Endothelial cell (in vitro differentiated cells): ENCODE measurements at regions not wholly inside any gene's neighbourhood (a gene's known extent, or its start where the extent isn't known, plus 50 kb on each side); places are given as distances from the start of the nearest gene placed in this dataset.
"Not testable (repeated sequence)": the region's sequence is repeated elsewhere in the genome, so short reads cannot be mapped to it uniquely, and the experiment has no call there.

Source experiments
- DNase-seq: peaks from one replicate; pipeline ENCODE4 v3.0.0; 2021; ENCODE audit warnings: low spot score
- H3K27ac Mint-ChIP-seq: one replicate; pipeline ENCODE4 v1.8.0; 2021; ENCODE audit warnings: mixed read lengths, inconsistent platforms; ENCODE audit not compliant: unreplicated experiment
- H3K27me3 Mint-ChIP-seq: one replicate; pipeline ENCODE4 v1.8.0; 2021; ENCODE audit warnings: mild to moderate bottlenecking, moderate library complexity, mixed read lengths, inconsistent platforms; ENCODE audit not compliant: unreplicated experiment
- H3K36me3 Mint-ChIP-seq: one replicate; pipeline ENCODE4 v1.8.0; 2021; ENCODE audit warnings: mild to moderate bottlenecking, low read depth, mixed read lengths, inconsistent platforms; ENCODE audit not compliant: unreplicated experiment
- H3K4me1 Mint-ChIP-seq: one replicate; pipeline ENCODE4 v1.8.0; 2021; ENCODE audit warnings: mild to moderate bottlenecking, mixed read lengths, inconsistent platforms; ENCODE audit not compliant: unreplicated experiment
- H3K4me3 Mint-ChIP-seq: one replicate; pipeline ENCODE4 v1.8.0; 2021; ENCODE audit warnings: mild to moderate bottlenecking, mixed read lengths, inconsistent platforms; ENCODE audit not compliant: unreplicated experiment
- H3K9me3 Mint-ChIP-seq: one replicate; pipeline ENCODE4 v1.8.0; 2021; ENCODE audit warnings: mixed read lengths, inconsistent platforms; ENCODE audit not compliant: unreplicated experiment
- TF ChIP-seq, protein P1 (sequence below): fragments of 200-600 bp; sonication (generic); IDR thresholded peaks from one replicate; pipeline ENCODE4 v1.5.0; 2021; ENCODE audit warnings: antibody characterized with exemption; ENCODE audit not compliant: unreplicated experiment

DNA sequence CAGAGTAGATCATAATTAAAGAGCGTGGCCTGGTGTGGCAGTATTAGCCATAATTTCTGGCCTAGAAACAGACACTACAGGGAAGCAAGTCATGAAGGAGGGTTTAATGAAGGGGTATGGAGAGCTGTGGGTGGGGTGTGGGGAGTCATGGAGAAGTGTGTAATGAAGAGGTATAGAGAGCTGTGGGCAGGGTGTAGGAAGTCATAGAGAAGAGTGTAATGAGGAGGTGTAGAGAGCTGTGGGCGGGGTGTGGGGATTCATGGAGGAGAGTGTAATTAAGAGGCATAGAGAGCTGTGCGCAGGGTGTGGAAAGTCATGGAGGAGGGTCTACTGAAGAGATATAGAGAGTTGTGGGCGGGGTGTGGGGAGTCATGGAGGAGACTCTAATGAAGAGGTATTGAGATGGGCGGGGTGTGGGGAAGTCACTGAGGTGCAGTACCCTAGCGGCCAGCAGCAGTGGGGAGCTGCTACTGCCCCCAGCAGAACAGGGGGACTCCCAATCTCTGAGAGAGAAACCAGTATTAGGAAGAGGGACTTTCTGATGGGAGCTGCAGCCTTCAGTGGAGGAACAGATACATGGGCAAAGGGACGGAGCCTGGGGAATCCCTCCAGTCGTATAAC is 145.4 kb upstream of the FOXA2 start:
- no peaks in the 10 kb centered on the region for H3K4me1 Mint-ChIP-seq
- DNase-seq: no peak
- H3K9me3 Mint-ChIP-seq: no peaks in the 10 kb centered on the region
- no peak overlapping the region for H3K27ac Mint-ChIP-seq
- H3K4me3 Mint-ChIP-seq: no peak overlapping the region
- H3K36me3 Mint-ChIP-seq: no peaks in the 10 kb centered on the region
- H3K27me3 Mint-ChIP-seq: no peaks in the 10 kb centered on the region
- TF ChIP-seq, protein P1, sequence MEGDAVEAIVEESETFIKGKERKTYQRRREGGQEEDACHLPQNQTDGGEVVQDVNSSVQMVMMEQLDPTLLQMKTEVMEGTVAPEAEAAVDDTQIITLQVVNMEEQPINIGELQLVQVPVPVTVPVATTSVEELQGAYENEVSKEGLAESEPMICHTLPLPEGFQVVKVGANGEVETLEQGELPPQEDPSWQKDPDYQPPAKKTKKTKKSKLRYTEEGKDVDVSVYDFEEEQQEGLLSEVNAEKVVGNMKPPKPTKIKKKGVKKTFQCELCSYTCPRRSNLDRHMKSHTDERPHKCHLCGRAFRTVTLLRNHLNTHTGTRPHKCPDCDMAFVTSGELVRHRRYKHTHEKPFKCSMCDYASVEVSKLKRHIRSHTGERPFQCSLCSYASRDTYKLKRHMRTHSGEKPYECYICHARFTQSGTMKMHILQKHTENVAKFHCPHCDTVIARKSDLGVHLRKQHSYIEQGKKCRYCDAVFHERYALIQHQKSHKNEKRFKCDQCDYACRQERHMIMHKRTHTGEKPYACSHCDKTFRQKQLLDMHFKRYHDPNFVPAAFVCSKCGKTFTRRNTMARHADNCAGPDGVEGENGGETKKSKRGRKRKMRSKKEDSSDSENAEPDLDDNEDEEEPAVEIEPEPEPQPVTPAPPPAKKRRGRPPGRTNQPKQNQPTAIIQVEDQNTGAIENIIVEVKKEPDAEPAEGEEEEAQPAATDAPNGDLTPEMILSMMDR: no peak

DNA sequence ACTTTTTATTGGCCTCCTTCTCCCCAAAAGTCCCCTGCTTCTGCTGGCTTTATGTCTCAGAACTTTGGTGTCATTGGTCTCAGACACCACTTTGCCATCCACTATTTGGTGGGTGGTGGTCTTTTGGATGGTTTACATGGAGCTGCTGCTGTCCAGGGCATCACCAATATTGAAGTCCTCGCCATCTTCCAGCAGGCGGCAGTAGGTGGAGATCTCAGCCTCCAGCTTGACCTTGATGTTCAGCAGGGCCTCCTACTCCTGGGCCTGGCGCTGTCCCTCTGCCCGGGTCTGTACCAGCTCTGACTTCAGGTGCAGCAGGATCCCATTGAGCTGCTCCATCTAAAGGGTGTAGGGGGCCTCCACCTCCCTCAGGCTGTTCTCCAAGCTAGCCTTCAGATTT is 148.4 kb upstream of the FOXA2 start:
- H3K4me3 Mint-ChIP-seq: no peak overlapping the region
- H3K9me3 Mint-ChIP-seq: no peaks in the 10 kb centered on the region
- H3K36me3 Mint-ChIP-seq: no peaks in the 10 kb centered on the region
- TF ChIP-seq, protein P1: no peak
- H3K4me1 Mint-ChIP-seq: no peaks in the 10 kb centered on the region
- DNase-seq: no peak
- peaks cover 8% of the 10 kb centered on the region for H3K27me3 Mint-ChIP-seq
- H3K27ac Mint-ChIP-seq: no peak overlapping the region

DNA sequence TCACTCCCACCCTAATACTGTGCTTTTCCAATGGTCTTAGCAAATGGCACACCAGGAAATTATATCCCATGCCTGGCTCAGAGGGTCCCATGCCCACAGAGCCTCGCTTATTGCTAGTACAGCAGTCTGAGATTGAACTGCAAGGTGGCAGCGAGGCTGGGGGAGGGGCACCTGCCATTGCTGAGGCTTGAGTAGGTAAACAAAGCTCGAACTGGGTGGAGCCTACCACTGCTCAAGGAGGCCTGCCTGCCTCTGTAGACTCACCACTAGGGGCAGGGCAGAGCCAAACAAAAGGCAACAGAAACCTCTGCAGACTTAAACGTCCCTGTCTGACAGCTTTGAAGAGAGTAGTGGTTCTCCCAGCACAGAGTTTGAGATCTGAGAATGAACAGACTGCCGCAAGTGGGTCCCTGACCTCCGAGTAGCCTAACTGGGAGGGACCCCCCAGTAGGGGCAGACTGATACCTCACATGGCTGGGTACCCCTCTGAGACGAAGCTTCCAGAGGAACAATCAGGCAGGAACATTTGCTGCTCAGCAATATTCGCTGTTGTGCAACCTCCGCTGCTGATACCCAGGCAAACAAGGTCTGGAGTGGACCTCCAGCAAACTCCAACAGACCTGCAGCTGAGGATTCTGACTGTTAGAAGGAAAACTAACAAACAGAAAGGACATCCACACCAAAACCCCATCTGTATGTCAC is 150.7 kb upstream of the FOXA2 start:
- DNase-seq: peak; percentile 34
- not testable (repeated sequence) for H3K36me3 Mint-ChIP-seq, H3K9me3 Mint-ChIP-seq, H3K4me1 Mint-ChIP-seq, H3K27ac Mint-ChIP-seq, H3K4me3 Mint-ChIP-seq, H3K27me3 Mint-ChIP-seq
- TF ChIP-seq, protein P1: peak; percentile 38

DNA sequence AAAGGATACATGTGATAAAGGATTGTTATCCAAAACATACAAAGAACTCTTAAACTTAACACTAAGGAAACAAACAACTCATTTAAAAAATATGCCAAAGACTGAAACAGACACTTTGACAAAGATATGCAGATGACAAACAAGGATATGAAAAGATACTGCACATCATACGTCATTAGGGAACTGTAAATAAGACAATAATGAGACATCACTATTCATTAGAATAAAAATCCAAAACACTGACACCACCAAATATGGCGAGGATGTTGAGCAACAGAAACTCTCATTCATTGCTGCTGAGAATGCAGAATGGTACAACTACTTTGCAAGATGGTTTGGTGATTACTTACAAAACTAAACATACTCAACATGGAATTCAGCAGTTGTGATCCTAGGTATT is 156.5 kb upstream of the FOXA2 start:
- H3K4me1 Mint-ChIP-seq: no peaks in the 10 kb centered on the region
- H3K27me3 Mint-ChIP-seq: peaks cover 6% of the 10 kb centered on the region
- no peaks in the 10 kb centered on the region for H3K36me3 Mint-ChIP-seq
- no peak overlapping the region for H3K4me3 Mint-ChIP-seq
- no peak for DNase-seq
- H3K9me3 Mint-ChIP-seq: no peaks in the 10 kb centered on the region
- TF ChIP-seq, protein P1: no peak
- no peak overlapping the region for H3K27ac Mint-ChIP-seq

DNA sequence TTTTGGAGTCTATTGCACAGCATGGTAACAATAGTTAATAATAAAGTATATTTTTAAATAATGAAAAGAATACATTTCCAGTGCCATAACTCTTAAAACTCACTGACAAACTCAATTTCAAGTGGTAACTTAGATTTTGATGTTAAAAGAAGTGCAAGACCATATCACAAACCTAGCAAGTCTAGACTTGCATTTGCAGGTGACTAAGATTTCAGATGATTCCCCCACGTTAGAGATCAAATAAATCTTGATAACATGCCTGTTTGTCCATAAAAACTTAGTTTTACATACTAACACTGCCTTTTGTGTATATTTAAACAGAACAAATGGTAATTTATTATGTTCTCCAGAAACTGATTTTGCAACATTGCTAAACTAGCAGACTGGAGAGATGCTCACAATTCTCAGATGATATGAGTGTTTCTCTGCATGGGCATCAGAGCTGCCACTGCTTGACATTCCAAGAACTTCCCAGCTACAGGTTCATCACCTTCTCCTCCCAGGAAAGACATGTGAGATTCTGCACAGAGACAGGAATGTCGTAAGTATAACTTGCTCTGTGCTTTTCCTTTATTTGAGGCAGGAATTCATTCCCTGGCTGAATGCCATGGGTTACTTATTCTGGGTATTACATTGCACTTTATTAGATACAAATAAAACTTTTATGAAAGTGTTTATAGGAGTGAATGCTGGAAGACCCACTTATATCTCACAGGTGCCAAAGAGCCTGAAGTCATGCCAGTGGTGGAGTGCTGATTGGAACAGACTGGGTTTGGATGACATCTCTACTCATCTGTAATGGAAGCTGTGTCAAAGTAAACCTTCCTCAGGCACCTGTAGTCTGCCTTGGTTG is 160.2 kb upstream of the FOXA2 start:
- Mint-ChIP-seq H3K27ac (no peak overlapping the region), H3K36me3 (no peaks in the 10 kb centered on the region), H3K9me3 (no peaks in the 10 kb centered on the region), H3K27me3 (peaks cover 3% of the 10 kb centered on the region), H3K4me1 (no peaks in the 10 kb centered on the region), H3K4me3 (no peak overlapping the region)
- TF ChIP-seq, protein P1: no peak
- no peak for DNase-seq
